ENCODE measurements at regions not wholly inside any gene's neighbourhood (a gene's known extent, or its start where the extent isn't known, plus 50 kb on each side); places are given as distances from the start of the nearest gene placed in this dataset.
"Not testable (repeated sequence)": the region's sequence is repeated elsewhere in the genome, so short reads cannot be mapped to it uniquely, and the experiment has no call there.

DNA sequence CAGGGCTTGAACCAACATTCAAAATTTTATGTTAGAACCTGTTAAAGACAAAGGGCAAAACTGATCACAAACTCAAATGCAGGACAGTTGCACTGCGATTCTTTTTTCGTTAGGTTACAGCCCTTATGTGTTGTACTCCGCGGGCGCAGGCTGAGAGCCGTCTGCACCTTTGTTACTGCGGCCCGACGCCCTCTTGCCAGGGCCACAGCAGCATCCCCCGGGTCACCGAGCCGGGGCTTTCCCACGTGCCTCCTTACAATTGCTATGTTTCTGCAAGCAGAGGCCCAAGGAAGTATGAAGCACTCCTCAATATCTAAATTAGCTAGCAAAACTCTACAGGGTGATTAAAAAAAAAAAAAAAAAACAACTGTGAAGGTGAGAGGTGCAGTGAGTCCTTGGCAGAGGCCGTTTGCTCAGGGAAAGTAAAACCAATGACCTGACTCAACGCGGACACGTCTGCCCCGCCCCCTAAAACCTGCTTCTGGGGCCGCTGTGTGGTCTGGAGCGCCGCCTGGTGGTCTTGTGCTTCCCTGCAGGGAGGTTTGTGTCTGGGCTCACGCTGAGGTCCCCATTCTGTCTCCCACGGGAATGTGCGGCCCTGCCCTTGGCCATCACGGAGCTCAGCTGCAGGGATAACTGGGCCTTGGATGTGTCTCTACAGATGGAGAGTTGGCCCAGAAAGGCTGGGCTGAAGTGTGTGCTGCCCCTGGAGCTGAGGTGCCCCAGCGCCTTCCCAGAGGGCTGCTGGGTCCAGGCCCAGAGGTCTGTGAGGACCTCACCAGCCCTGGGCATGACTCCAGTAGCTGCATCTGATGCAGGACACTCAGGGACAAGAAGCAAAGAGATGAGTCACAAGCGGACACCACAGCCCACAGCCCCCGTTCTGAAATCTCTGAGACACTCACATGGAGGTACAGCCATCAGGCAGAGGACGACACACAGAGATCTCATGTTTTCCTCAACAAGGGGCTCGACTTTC lies 418.5 kb downstream of the TMEM121 start:
- DNase-seq: peak; percentile 38

DNA sequence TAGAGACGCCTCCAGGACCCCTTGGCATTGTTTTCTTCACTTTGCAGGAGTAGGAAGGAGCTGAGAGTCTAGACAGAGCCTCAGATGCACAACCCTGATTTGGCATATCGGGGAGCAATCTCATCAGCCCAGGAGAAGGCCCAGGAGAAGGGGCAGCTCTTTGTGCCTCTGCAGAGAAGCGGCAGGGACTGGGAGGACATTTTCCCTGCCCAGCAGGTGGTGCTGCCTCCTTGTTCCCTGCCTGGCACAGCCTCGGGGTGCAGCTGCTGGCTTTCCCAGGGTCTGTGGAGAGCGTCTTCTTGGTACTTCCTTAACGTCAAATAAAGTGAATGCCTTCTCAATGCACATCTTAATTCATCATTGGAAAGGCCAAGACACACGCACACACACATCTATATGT lies 419.5 kb downstream of the TMEM121 start:
- DNase-seq: no peak

DNA sequence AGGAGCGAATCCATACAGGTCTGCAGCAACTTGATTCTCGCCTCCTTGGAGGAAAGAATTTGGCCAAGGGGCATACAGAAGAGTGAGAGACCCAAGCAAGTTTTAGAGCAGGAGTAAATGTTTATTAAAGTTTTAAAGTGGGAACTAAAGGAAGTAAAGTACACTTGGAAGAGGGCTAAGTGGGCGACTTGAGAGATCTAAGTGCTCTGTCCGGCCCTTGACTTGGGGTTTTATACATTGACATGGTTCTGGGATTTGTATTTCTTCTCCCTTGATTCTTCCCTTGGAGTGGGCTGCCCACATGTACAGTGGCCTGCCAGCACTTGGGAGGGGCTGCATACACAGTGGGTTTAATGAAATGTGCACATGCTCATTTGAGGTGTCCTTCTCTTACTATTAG lies 421.2 kb downstream of the TMEM121 start:
- DNase-seq: no peak

DNA sequence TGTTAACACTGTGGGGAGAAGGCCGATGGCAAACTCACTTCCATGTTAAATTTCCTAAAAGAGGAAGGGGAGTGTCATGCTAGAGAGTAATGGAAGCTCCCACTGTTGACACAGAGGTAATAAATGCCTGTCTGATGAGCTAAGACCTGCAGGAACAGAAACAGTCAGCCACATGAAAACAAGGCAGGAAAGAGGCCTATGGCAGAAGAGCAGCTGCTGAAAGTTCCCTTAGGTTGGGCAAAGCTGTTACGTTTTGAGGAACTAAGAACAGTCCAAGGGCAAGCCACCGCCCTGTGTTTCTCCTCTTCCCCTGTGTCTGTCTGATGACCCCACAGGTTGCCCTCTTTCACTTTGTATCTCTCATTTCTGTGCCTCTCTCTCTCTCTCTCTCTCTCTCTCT lies 422.6 kb downstream of the TMEM121 start:
- DNase-seq: not testable (repeated sequence)

DNA sequence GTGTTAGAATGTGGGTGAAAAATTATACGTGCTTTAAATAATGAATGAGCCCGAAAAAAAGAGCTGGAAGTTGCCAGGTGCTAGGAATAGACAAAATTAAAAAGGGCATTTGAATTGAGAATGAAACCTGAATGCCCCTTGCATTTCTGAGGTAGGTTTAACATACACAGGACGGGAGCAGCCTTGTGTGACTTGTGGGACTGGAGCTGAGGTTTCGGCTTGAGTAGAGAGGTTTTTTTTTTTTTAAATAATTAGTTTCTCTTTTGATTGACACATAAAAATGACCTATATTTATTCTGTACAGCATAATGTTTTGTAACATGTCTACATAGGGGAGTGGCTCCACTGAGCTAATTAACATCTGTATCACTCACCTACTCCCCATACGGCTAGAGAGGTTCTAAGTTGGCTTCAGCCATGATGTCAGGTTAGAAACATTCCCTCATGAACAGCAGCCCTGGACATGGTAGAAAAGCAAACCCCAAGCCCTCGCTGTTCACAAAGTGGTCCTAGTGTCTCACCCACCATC lies 424.0 kb downstream of the TMEM121 start:
- DNase-seq: not testable (repeated sequence)

DNA sequence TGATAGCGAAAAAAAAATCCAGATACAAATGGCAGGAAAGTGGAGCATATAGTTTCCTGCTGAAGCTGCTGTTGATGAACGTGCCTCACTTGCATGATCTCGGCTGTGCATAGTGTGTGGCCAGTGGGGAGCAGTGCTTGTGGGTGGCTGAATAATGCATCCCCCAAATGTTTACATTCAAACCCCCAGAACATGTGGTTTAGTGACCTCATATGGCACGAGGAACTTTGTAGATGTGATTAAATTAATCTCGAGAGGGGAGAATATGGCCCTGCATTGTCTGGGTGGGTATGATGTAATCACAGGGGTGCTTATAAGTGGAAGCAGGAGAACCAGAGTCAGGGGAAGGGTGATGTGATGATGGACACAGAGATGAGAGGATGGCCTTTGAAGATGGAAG lies 425.0 kb downstream of the TMEM121 start:
- no peak for DNase-seq

DNA sequence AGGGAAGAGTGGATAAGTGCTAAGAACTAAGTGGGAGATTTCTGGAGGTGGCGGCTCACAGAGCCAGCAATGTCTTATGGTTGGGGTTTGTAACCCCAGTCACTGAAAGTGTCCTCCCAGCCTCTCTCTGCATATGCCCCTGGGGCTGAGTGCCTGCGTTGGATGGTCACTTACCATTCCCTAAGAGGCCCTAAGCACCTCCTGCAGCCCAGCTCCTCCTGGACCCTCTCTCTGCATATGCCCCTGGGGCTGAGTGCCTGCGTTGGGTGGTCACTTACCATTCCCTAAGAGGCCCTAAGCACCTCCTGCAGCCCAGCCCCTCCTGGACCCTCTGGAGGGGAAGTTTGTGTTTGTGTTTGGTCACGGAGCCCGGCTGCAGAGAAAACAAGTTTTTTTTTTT lies 425.8 kb downstream of the TMEM121 start:
- no peak for DNase-seq

DNA sequence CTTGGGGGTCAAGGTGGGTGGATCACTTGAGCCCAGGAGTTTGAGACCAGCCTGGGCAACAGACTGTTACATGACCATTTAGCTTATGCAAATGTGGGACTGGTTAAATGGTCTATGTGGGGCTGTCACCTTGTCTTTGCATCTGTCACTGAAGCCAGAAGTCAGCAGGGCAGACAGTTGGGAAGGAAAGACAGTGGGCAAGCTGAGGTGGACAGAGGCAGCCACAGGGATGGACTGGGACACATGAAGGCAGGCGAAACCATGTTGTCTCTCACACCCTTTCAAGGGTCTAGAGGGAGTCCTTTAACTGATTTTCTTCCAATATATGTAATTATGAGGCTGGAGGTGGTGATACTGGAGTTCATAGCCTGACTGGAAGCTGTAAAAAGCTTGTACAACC lies 426.4 kb downstream of the TMEM121 start:
- DNase-seq: no peak

DNA sequence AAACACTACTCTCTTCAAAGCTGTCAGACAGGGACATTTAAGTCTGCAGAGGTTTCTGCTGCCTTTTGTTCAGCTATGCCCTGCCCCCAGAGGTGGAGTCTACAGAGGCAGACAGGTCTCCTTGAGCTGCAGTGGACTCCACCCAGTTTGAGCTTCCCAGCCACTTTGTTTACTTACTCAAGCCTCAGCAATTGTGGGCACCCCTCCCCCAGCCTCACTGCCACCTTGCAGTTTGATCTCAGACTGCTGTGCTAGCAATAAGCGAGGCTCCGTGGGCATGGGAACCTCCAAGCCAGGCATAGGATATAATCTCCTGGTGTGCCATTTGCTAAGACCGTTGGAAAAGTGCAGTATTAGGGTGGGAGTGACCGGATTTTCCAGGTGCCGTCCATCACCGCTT lies 435.2 kb downstream of the TMEM121 start:
- not testable (repeated sequence) for DNase-seq

DNA sequence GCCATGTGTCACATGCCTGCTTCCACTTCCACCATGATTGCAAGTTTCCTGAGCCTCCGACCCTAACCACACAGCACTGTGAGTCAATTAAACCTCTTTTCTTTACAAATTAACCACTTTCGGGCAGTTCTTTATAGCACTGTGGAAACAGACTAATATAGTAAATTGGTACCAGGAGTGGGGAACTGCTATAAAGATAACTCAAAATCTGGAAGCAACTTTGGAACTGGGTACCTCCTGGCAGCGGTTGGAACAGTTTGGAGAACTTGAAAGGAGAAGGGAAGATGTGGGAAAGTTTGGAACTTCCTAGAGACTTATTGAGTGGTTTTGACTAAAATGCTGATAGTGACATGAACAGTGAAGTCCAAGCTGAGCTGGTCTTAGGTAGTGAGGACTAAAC lies 436.1 kb downstream of the TMEM121 start:
- DNase-seq: no peak

DNA sequence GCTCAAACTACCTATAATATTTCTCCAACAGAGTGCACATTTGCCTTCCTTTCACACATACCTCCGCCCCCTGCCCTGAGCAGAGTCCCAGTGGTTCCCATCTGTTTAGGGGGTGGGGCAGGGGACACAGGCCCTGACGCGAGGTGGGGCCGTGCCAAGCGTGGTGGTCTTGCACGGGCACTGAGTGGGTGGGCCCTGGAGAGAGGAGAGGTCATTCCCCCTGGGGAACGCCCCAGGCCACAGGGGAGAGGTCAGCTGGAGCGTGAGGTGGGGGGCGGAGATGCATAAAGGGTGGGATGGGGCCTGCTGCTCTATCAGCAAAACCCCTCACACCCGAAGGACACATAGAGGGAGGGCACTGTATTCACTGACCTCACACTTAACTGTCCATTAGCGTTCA lies 441.9 kb downstream of the TMEM121 start:
- no peak for DNase-seq

DNA sequence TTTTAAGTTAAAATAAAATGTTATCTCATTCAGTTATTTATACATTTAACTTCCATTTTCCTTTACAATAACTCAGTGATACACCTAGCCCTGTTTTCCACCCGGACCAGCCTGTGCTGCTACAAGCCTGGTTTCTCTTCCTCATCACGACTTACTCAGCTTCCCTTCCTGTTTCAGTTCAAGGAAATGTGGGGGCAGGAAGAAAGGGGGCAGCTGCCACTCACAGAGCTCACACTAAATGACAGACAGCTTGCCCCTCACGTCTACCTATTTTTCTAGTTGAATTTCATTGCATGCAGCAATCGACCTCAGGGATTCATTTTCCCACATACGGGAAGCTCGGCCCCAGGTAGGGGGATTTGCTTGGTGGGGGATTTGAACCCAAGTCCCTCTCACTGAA lies 442.6 kb downstream of the TMEM121 start:
- not testable (repeated sequence) for DNase-seq

DNA sequence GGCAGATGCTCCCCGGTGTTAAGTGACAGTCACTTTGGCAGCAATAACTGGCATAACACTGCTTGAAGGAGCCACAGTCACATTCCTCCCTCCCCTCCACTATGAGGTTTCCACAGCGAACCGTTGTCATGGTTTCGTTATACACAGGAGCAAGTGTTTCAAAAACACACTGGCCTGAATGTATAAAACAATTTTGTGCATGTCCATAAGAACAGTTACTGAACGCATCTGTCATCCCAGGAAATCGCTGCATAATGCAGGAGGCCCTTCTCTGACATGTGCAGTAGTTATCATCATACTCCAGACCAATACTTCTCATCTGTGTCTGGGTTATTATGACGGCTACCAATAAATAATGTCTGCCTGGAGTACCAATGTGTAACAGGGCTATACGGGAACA lies 444.4 kb downstream of the TMEM121 start:
- DNase-seq: not testable (repeated sequence)

DNA sequence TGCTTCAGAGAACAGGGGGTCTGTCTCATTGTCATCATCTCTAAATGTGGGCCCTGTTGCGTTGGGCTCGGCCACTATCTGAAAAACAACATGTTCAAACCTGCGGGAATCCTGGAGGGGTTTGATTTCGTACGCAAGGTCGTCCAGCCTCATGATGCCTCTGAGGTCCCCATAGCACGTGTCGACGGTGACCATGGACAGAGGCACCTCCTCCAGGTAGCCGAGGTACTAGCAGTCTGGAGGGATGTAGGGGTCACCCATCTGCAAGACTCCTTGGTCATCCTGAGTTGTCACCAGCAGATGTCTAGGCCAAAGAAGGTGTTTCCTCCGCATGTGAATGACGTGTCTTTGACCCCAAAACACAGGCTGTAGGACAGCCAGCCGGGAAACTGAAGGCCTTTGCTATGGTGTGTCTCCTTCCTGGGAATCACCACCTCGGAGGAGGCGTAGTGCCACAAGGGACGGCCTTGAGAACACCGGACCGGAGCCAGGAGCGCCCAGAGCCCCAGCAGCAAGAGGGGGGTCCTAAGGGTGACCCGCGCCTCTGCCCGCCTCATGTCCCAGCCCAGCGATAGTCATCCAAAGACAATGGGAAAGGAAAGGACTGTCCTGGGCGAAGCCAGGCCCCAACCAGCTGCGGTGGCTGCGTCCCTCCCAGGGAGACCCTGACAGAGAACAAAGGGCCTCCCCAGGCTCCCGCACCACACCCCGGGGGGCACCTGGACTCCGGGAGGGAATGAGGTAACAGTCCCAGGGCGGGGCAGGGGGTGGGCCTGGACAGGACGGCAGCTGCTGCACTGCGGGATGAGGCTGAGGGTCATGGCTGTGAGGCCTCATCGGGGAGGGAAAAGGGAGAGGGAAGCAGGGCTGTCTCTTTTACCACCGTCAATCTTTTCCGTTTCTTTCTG lies 445.5 kb downstream of the TMEM121 start:
- no peak for DNase-seq

DNA sequence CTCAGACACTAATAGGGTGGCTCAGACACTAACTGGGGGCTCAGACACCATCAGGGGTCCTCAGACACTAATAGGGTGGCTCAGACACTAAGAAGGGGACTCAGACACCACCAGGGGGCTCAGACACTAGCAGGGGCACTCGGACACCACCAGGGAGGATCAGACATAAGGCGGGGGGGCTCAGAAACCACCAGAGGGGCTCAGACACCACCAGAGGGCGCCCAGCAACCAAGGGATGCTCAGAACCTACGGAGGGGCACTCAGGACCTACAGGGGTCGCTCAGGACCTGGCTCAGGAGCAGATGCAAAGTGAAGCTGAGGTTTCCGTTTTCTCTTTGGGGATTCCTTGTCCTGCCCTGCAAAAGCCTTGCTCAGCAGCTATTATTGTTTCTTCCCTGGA lies 448.5 kb downstream of the TMEM121 start:
- no peak for DNase-seq

DNA sequence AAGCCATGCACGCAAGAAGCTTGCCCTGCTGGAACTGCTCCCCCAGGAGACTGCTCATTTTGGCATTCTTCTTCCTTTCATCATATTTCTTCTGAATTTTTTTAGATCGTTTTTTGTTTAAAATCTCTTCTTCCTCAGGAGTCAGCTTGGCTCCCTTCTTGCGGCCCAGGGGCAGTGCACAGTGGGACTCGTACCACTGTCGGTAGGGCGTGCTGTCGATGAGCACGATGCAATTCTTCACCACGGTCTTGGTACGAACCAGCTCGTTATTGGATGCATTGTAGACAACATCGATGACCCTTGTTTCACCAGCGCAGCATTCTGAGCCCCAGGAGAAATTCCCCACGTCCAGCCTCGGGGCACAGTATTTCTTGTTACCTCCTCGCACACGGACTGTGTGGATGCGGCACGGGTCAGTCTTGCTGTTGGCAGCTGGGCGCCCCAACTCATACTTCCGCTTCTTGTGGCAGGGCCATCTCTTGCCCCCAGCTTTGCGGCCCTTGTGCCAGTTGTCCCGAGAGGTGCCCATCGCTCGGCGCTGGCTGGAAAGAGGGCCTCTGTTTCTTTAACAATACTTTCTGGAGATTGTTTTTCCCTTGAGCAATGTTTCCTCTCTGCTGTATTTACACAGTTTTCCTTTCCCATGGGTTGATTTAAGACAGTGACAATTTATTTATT lies 452.4 kb downstream of the TMEM121 start:
- no peak for DNase-seq

DNA sequence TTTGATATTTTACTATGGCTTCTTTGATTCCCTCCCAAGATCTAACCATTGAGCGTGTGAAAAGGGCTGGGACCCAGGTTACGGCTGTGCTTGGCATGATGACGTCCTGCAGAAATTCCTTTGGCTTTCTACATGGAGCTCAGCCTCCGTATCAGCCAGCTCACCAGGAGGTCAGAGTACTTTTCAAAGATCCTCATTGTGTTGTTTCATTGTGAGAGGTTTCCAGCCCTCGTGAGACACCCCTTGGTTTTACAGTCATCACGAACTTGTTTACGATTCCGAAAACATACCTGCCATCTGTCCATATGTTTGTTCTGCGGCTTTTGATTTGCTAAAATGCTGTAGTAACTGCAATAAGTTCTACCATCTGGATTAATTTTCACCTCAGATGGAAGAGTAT lies 453.1 kb downstream of the TMEM121 start:
- no peak for DNase-seq

DNA sequence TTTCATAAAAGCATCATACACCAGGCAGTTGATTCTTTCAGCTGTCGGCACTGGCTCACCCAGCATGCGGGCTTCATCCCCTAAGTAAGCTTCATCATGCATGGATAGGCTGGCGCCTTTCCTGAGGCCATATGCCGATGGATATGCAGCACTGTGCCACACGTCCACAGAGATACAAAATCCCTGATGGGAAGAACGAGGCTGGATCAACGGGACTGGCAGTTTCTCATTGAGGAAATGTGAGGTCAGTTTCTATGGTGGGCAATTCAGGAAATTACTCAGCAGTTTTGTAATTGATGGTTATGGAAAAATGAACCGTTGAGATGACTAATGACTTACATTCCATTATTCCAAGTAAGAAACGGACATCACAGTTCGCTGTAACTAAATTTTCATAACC lies 453.8 kb downstream of the TMEM121 start:
- DNase-seq: no peak

DNA sequence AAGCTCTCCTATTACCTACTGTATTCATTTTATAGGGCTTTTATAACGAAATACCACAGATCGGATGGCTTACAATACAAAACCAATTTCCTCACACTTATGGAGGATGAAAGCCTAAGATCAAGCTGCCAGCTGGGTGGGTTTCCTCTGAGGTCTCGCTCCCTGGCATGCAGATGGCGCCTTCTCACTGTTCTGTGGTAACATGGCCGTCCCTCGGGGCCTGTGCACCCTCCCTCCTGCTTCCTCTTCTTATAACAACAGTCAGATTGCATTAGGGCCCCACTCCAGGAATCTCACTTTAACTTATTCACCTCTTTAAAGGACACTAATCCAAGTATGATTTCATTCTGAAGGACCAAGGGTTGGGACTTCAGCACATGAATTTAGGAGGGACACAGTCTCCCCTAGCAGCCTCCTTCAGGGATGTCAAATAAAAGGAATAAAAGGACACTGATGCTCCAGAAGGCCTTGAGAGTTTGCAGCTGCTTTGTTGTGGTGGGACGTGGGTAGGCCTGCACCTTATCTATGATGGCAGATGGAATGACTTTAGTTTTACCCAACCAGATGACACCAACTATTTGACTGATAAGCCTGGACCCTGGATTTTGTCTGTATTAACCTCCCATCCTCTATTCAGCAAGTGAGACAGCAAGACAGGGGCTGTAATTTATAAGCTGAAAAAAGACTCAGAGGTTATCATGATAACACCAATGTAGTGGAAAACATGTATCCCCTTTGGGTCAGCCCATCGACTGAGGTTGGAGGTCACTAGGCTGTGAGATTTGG lies 455.3 kb downstream of the TMEM121 start:
- DNase-seq: not testable (repeated sequence)

DNA sequence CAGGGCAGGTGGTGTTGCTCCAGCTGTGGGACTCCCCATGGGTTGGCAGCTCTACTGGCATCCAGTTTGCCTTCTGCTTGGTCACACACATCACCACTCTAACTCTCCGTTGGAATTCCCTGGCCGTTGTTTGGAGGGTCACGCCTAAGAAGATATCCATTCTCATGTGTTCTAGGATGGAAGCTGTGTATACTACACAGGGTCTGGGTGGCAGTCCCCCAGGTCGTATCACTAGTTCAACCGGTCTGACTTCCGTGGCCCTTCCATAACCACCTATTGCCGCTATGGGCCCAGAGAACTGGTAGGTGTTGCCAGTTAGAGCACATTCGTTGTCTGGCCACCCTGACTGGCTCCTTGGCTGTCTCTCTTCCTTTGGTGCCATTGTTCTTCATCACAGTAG lies 456.3 kb downstream of the TMEM121 start:
- no peak for DNase-seq

DNA sequence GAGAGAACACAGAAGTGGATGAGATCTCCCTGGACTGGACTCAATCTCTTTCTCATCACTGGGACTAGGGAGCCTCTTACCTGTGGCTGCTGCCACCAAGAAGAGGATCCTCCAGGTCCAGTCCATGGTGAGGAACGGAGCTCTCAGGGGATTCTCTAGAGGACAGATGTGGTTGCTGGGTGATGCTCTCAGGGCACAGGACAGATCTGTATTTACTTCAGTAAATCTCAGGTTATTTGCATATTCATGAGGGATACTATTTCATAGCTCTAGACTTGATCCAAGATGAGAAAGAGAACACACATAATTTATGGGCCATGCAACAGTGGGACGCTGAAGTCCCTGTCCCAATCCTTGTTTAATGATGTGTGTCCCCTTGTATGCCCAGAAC lies 460.5 kb downstream of the TMEM121 start:
- no peak for DNase-seq

DNA sequence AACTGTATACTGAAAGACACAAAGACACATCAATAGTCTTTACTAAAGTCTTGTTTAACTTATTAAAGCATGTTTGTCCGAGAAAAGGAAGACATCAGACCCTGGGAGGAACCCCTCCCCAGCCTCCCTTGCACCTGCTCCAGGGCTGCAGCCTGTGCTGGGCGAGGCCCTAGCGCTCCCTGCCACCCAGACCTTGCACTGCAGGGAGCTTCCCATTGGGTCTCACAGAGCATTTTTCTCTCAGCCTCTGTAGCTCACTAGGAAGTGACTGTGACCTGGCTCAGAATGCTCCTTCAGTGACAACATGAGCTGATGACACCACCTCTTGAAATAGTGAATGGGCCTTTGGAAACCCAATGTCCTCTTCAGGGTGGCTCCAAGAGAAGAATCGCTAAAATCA lies 461.2 kb downstream of the TMEM121 start:
- DNase-seq: no peak

Measured in NCI-H774 (cell line).